HEK293 (cell line): ENCODE measurements at regions not wholly inside any gene's neighbourhood (a gene's known extent, or its start where the extent isn't known, plus 50 kb on each side); places are given as distances from the start of the nearest gene placed in this dataset.

ENCODE experiments used
- CTCF ChIA-PET: fragments of 350-600 bp; formaldehyde crosslinking; extraction: SDS; loops from one replicate; lab custom pipeline; 2021; ENCODE audit warnings: antibody characterized with exemption; lab: Yijun Ruan, JAX
- POLR2A ChIA-PET: fragments of 300-600 bp; formaldehyde crosslinking; extraction: SDS; loops from one replicate; lab custom pipeline; 2020; ENCODE audit warnings: antibody characterized with exemption, inconsistent platforms; lab: Yijun Ruan, JAX
- H3K27ac ChIP-seq: fragments of 200-500 bp; sonication (Bioruptor generic); 2 replicates; pipeline ENCODE4 v1.5.1; 2014; ENCODE audit warnings: low read depth, low read length, control low read depth, inconsistent platforms; ENCODE audit errors: extremely low read depth
- H3K36me3 ChIP-seq, 2 experiments: fragments of 200-500 bp in 1 of 2; sonication (Bioruptor generic) in 1 of 2; 1 replicate in 1 of 2; 2 replicates in 1 of 2; pipeline ENCODE4 v1.5.1; 2014 to 2017; ENCODE audit warnings: inconsistent platforms in 2 of 2, low read length in 2 of 2; ENCODE audit not compliant: control insufficient read depth in 2 of 2, insufficient read depth in 1 of 2
- H3K4me1 ChIP-seq: fragments of 200-500 bp; sonication (Bioruptor generic); 2 replicates; pipeline ENCODE4 v1.5.1; 2014; ENCODE audit warnings: mild to moderate bottlenecking, low read length, inconsistent platforms; ENCODE audit not compliant: control insufficient read depth, insufficient read depth
- H3K4me3 ChIP-seq: 2 replicates; pipeline ENCODE4 v1.5.1; 2011; ENCODE audit warnings: low read depth, mild to moderate bottlenecking, control low read depth, low read length, moderate library complexity
- H3K9me3 ChIP-seq: fragments of 200-500 bp; sonication (Bioruptor generic); 2 replicates; pipeline ENCODE4 v1.5.1; 2014; ENCODE audit warnings: low read depth, low read length, inconsistent platforms; ENCODE audit not compliant: control insufficient read depth, insufficient read depth
- BCL6B ChIP-seq: fragments of 450-650 bp; formaldehyde crosslinking; IDR thresholded peaks from 2 replicates; pipeline ENCODE4 v1.5.1; 2017; ENCODE audit warnings: missing biosample characterization, missing genetic modification characterization
- ELK4 ChIP-seq: IDR thresholded peaks from 2 replicates; pipeline ENCODE4 v1.6.1; 2011; ENCODE audit warnings: mild to moderate bottlenecking, low read depth, low read length, borderline replicate concordance
- GFI1B ChIP-seq: fragments of 450-650 bp; formaldehyde crosslinking; IDR thresholded peaks from 2 replicates; pipeline ENCODE4 v1.5.1; 2016; ENCODE audit warnings: missing biosample characterization, missing genetic modification characterization
- PRDM10 ChIP-seq: fragments of 450-650 bp; formaldehyde crosslinking; IDR thresholded peaks from 2 replicates; pipeline ENCODE4 v1.5.1; 2016; ENCODE audit warnings: missing biosample characterization, missing genetic modification characterization
- RBAK ChIP-seq: fragments of 450-650 bp; formaldehyde crosslinking; IDR thresholded peaks from 2 replicates; pipeline ENCODE4 v1.5.1; 2016; ENCODE audit warnings: missing biosample characterization, missing genetic modification characterization
- ZBTB8A ChIP-seq: fragments of 450-650 bp; formaldehyde crosslinking; IDR thresholded peaks from 2 replicates; pipeline ENCODE4 v1.5.1; 2016; ENCODE audit warnings: missing biosample characterization, missing genetic modification characterization
- ZNF133 ChIP-seq: fragments of 450-650 bp; formaldehyde crosslinking; IDR thresholded peaks from 2 replicates; pipeline ENCODE4 v1.5.1; 2016; ENCODE audit warnings: missing biosample characterization, missing genetic modification characterization
- ZNF138 ChIP-seq: fragments of 450-650 bp; formaldehyde crosslinking; IDR thresholded peaks from 2 replicates; pipeline ENCODE4 v1.5.1; 2016; ENCODE audit warnings: missing biosample characterization, missing genetic modification characterization, borderline replicate concordance
- ZNF175 ChIP-seq: fragments of 450-650 bp; formaldehyde crosslinking; IDR thresholded peaks from 2 replicates; pipeline ENCODE4 v1.5.1; 2016; ENCODE audit warnings: missing biosample characterization, missing genetic modification characterization
- ZNF302 ChIP-seq: fragments of 450-650 bp; formaldehyde crosslinking; IDR thresholded peaks from 2 replicates; pipeline ENCODE4 v1.5.1; 2016; ENCODE audit warnings: missing biosample characterization, missing genetic modification characterization, low read depth
- ZNF311 ChIP-seq: fragments of 450-650 bp; formaldehyde crosslinking; IDR thresholded peaks from 2 replicates; pipeline ENCODE4 v1.5.1; 2017; ENCODE audit warnings: missing biosample characterization, missing genetic modification characterization, borderline replicate concordance
- ZNF335 ChIP-seq: fragments of 450-650 bp; formaldehyde crosslinking; conservative IDR thresholded peaks from 2 replicates; pipeline ENCODE4 v1.5.1; 2016; ENCODE audit warnings: missing biosample characterization, missing genetic modification characterization
- ZNF341 ChIP-seq: fragments of 450-650 bp; formaldehyde crosslinking; IDR thresholded peaks from 2 replicates; pipeline ENCODE4; 2016; ENCODE audit warnings: low read depth, missing biosample characterization, missing genetic modification characterization
- ZNF366 ChIP-seq: fragments of 450-650 bp; formaldehyde crosslinking; conservative IDR thresholded peaks from 2 replicates; pipeline ENCODE4 v1.5.1; 2016; ENCODE audit warnings: missing biosample characterization, missing genetic modification characterization
- ZNF37A ChIP-seq: fragments of 450-650 bp; IDR thresholded peaks from 2 replicates; pipeline ENCODE4 v1.5.1; 2018; ENCODE audit warnings: missing biosample characterization, missing genetic modification characterization
- ZNF433 ChIP-seq: fragments of 450-650 bp; formaldehyde crosslinking; IDR thresholded peaks from 2 replicates; pipeline ENCODE4 v1.5.1; 2016; ENCODE audit warnings: missing biosample characterization, missing genetic modification characterization, low read depth
- ZNF548 ChIP-seq: fragments of 450-650 bp; formaldehyde crosslinking; IDR thresholded peaks from 2 replicates; pipeline ENCODE4 v1.5.1; 2016; ENCODE audit warnings: missing biosample characterization, missing genetic modification characterization
- ZNF549 ChIP-seq: fragments of 450-650 bp; IDR thresholded peaks from 2 replicates; pipeline ENCODE4 v1.5.1; 2018; ENCODE audit warnings: missing biosample characterization, missing genetic modification characterization, mild to moderate bottlenecking, inconsistent platforms, moderate library complexity
- ZNF600 ChIP-seq: fragments of 450-650 bp; formaldehyde crosslinking; IDR thresholded peaks from 2 replicates; pipeline ENCODE4 v1.5.1; 2016; ENCODE audit warnings: missing biosample characterization, missing genetic modification characterization
- ZNF626 ChIP-seq: fragments of 450-650 bp; sonication (Bioruptor Pico); formaldehyde crosslinking; IDR thresholded peaks from 2 replicates; pipeline ENCODE4 v1.5.1; 2018; ENCODE audit warnings: missing biosample characterization, missing genetic modification characterization, inconsistent platforms
- ZNF658 ChIP-seq: fragments of 450-650 bp; formaldehyde crosslinking; IDR thresholded peaks from 2 replicates; pipeline ENCODE4; 2016; ENCODE audit warnings: missing biosample characterization, missing genetic modification characterization
- ZNF792 ChIP-seq: fragments of 450-650 bp; formaldehyde crosslinking; IDR thresholded peaks from 2 replicates; pipeline ENCODE4 v1.5.1; 2016; ENCODE audit warnings: missing biosample characterization, missing genetic modification characterization
- ZNF843 ChIP-seq: fragments of 450-650 bp; formaldehyde crosslinking; IDR thresholded peaks from 2 replicates; pipeline ENCODE4 v1.5.1; 2016; ENCODE audit warnings: missing biosample characterization, missing genetic modification characterization
- ZSCAN23 ChIP-seq: fragments of 450-650 bp; formaldehyde crosslinking; IDR thresholded peaks from 2 replicates; pipeline ENCODE4 v1.5.1; 2016; ENCODE audit warnings: missing biosample characterization, missing genetic modification characterization
- ZXDB ChIP-seq: fragments of 450-650 bp; formaldehyde crosslinking; IDR thresholded peaks from 2 replicates; pipeline ENCODE4 v1.5.1; 2016; ENCODE audit warnings: missing biosample characterization, missing genetic modification characterization

GRCh38 chr13:72201726-72202125, 334.7 kb upstream of the DACH1 start (continued):
- TF ChIP-seq ZNF549 (no peak), ZNF548 (no peak), ZNF37A (tag by site-specific recombination) (no peak), ZNF175 (tag by site-specific recombination) (no peak), ZNF792 (tag by site-specific recombination) (no peak), ZNF311 (no peak), ZBTB8A (no peak), ZNF302 (tag by site-specific recombination) (no peak), ZNF133 (no peak)

GRCh38 chr13:72199640-72200039, 332.6 kb upstream of the DACH1 start:
- CTCF ChIA-PET: interaction anchor here (1.6 kb wide), 1 partner anchor 22 kb away, joined by 4 read pairs; no protein-coding TSS in a partner anchor
- H3K36me3 ChIP-seq: no peaks in the 10 kb centered on the region
- H3K4me3 ChIP-seq: no peak overlapping the region
- no peak for TF ChIP-seq ZNF366 (tag by site-specific recombination)
- no peak for TF ChIP-seq ZXDB (tag by site-specific recombination)
- no peak for TF ChIP-seq ZNF341 (tag by site-specific recombination)
- TF ChIP-seq ZNF138 (tag by site-specific recombination): no peak
- TF ChIP-seq ZSCAN23: no peak
- TF ChIP-seq BCL6B (tag by site-specific recombination): no peak
- TF ChIP-seq PRDM10 (tag by site-specific recombination): no peak
- TF ChIP-seq ZNF433 (tag by site-specific recombination): no peak
- no peak for TF ChIP-seq ZNF843
- no peak for TF ChIP-seq ZNF335 (tag by site-specific recombination)
- TF ChIP-seq ZNF658: no peak
- TF ChIP-seq RBAK: no peak
- no peak for TF ChIP-seq ELK4
- no peak for TF ChIP-seq GFI1B (tag by site-specific recombination)
- no peak for TF ChIP-seq ZNF600 (tag by site-specific recombination)
- TF ChIP-seq ZNF626: no peak
- TF ChIP-seq, all 188 proteins: peak for 0
- POLR2A ChIA-PET: no interaction called here
- H3K4me1 ChIP-seq: no peaks in the 10 kb centered on the region
- H3K9me3 ChIP-seq: no peaks in the 10 kb centered on the region
- H3K27ac ChIP-seq: no peak overlapping the region
